MM.1S (cell line): ENCODE measurements at regions not wholly inside any gene's neighbourhood (a gene's known extent, or its start where the extent isn't known, plus 50 kb on each side); places are given as distances from the start of the nearest gene placed in this dataset.

ENCODE experiments used
- DNase-seq: peaks from one replicate; pipeline ENCODE4 v3.0.0-alpha.2; 2015
- H2AFZ ChIP-seq: fragments of 300-600 bp; sonication (generic); 2 replicates; pipeline ENCODE4 v1.6.0; 2016; ENCODE audit warnings: antibody characterized with exemption, low read length
- H3F3A ChIP-seq: fragments of 300-600 bp; sonication (generic); 2 replicates; pipeline ENCODE4 v1.6.1; 2016; ENCODE audit warnings: mild to moderate bottlenecking, antibody characterized with exemption, low read length, moderate library complexity, mixed read lengths; ENCODE audit not compliant: insufficient read depth
- H3K27ac ChIP-seq: fragments of 300-600 bp; sonication (generic); 2 replicates; pipeline ENCODE4 v1.5.1; 2016; ENCODE audit warnings: mild to moderate bottlenecking, low read length
- H3K27me3 ChIP-seq: fragments of 300-600 bp; sonication (generic); replicated peaks from 2 replicates; pipeline ENCODE4 v1.6.0; 2016; ENCODE audit warnings: low read length; ENCODE audit not compliant: insufficient read depth
- H3K36me3 ChIP-seq: fragments of 300-600 bp; sonication (generic); replicated peaks from 2 replicates; pipeline ENCODE4 v1.6.1; 2016; ENCODE audit warnings: mild to moderate bottlenecking, low read length, mixed read lengths; ENCODE audit not compliant: insufficient read depth
- H3K4me1 ChIP-seq: fragments of 300-600 bp; sonication (generic); 2 replicates; pipeline ENCODE4 v1.6.1; 2016; ENCODE audit warnings: low read length, mixed read lengths
- H3K4me2 ChIP-seq: fragments of 300-600 bp; sonication (generic); 2 replicates; pipeline ENCODE4 v1.6.0; 2016; ENCODE audit warnings: low read depth, low read length
- H3K4me3 ChIP-seq: fragments of 300-600 bp; sonication (generic); 2 replicates; pipeline ENCODE4 v1.5.1; 2016; ENCODE audit warnings: low read length, mixed read lengths
- H3K79me2 ChIP-seq: fragments of 300-600 bp; sonication (generic); 2 replicates; pipeline ENCODE4 v1.6.1; 2016; ENCODE audit warnings: mixed run types, low read length, mixed read lengths
- H3K9ac ChIP-seq: fragments of 300-600 bp; sonication (generic); 2 replicates; pipeline ENCODE4 v1.6.1; 2016; ENCODE audit warnings: low read length, mixed read lengths
- H3K9me2 ChIP-seq: fragments of 300-600 bp; sonication (generic); replicated peaks from 2 replicates; pipeline ENCODE4 v1.6.1; 2016; ENCODE audit warnings: mild to moderate bottlenecking, low read length, mixed read lengths; ENCODE audit not compliant: insufficient read depth
- H3K9me3 ChIP-seq: fragments of 300-600 bp; sonication (generic); replicated peaks from 2 replicates; pipeline ENCODE4 v1.6.1; 2016; ENCODE audit warnings: mild to moderate bottlenecking, low read length, mixed read lengths; ENCODE audit not compliant: insufficient read depth
- H4K20me1 ChIP-seq: fragments of 300-600 bp; sonication (generic); 2 replicates; pipeline ENCODE4 v1.6.1; 2016; ENCODE audit warnings: mild to moderate bottlenecking, low read length, moderate library complexity, mixed read lengths; ENCODE audit not compliant: insufficient read depth
- CTCF ChIP-seq: fragments of 300-600 bp; sonication (generic); IDR thresholded peaks from 2 replicates; pipeline ENCODE4 v1.5.1; 2016; ENCODE audit warnings: antibody characterized with exemption, low read length, mixed read lengths
- EZH2 ChIP-seq: fragments of 300-600 bp; sonication (generic); optimal IDR thresholded peaks from 2 replicates; pipeline ENCODE3; 2017; ENCODE audit warnings: low read depth, mild to moderate bottlenecking, antibody characterized with exemption, low read length, mixed read lengths
- EZH2phosphoT487 ChIP-seq: fragments of 300-600 bp; sonication (generic); IDR thresholded peaks from 2 replicates; pipeline ENCODE4 v1.6.1; 2018; ENCODE audit warnings: antibody characterized with exemption, low read length

- Histone ChIP-seq H3K27ac (no peak overlapping the region), H3K4me2 (no peak overlapping the region), H3K27me3 (no peaks in the 10 kb centered on the region), H3F3A (peaks cover 12% of the 10 kb centered on the region), H3K9me2 (no peaks in the 10 kb centered on the region), H2AFZ (no peak overlapping the region), H3K79me2 (no peaks in the 10 kb centered on the region), H3K4me1 (peaks cover 54% of the 10 kb centered on the region), H4K20me1 (no peaks in the 10 kb centered on the region), H3K9me3 (no peaks in the 10 kb centered on the region), H3K9ac (no peak overlapping the region), H3K36me3 (no peaks in the 10 kb centered on the region), H3K4me3 (no peak overlapping the region)
- TF ChIP-seq CTCF (no peak), EZH2phosphoT487 (no peak), EZH2 (no peak)
- no peak for DNase-seq
Observed at GRCh38 chr15:70475407-70475781, 288.0 kb downstream of the UACA start.

- no peaks in the 10 kb centered on the region for H3K9me2 ChIP-seq
- no peaks in the 10 kb centered on the region for H3K27me3 ChIP-seq
- H3F3A ChIP-seq, result peaks cover 12% of the 10 kb centered on the region
- no peak overlapping the region for H3K9ac ChIP-seq
- no peak overlapping the region for H2AFZ ChIP-seq
- H3K4me2 ChIP-seq, result no peak overlapping the region
- H3K36me3 ChIP-seq, result no peaks in the 10 kb centered on the region
- no peak for DNase-seq
- TF ChIP-seq CTCF, result no peak
- TF ChIP-seq EZH2, result no peak
- no peak for TF ChIP-seq EZH2phosphoT487
- no peaks in the 10 kb centered on the region for H3K79me2 ChIP-seq
- peaks cover 48% of the 10 kb centered on the region for H3K4me1 ChIP-seq
- H3K27ac ChIP-seq, result no peak overlapping the region; the same call in 1 of the 2 replicates
- no peaks in the 10 kb centered on the region for H3K9me3 ChIP-seq
- H3K4me3 ChIP-seq, result no peak overlapping the region
- H4K20me1 ChIP-seq, result no peaks in the 10 kb centered on the region
Observed at GRCh38 chr15:70474471-70475406, 288.6 kb downstream of the UACA start.

- H3K79me2 ChIP-seq, result no peaks in the 10 kb centered on the region
- no peak overlapping the region for H3K4me3 ChIP-seq
- no peak overlapping the region for H2AFZ ChIP-seq
- no peaks in the 10 kb centered on the region for H3K27me3 ChIP-seq
- no peak overlapping the region for H3K4me2 ChIP-seq
- no peak for TF ChIP-seq EZH2phosphoT487
- TF ChIP-seq CTCF, result no peak
- no peak for TF ChIP-seq EZH2
- H3K36me3 ChIP-seq, result no peaks in the 10 kb centered on the region
- peaks cover 39% of the 10 kb centered on the region for H3K4me1 ChIP-seq
- H3K9me3 ChIP-seq, result no peaks in the 10 kb centered on the region
- no peaks in the 10 kb centered on the region for H4K20me1 ChIP-seq
- no peak overlapping the region for H3K9ac ChIP-seq
- H3K9me2 ChIP-seq, result no peaks in the 10 kb centered on the region
- H3K27ac ChIP-seq, result no peak overlapping the region
- H3F3A ChIP-seq, result peaks cover 7% of the 10 kb centered on the region
- DNase-seq, result no peak
Observed at GRCh38 chr15:70473581-70474370, 289.6 kb downstream of the UACA start.
